NCI-H524 treated with DMSO at 0.1 percent for 48 hours (cell line): ENCODE measurements at regions not wholly inside any gene's neighbourhood (a gene's known extent, or its start where the extent isn't known, plus 50 kb on each side); places are given as distances from the start of the nearest gene placed in this dataset.

Source experiments
- DNase-seq: peaks from one replicate; lab custom pipeline; 2025; lab: John Stamatoyannopoulos, UW

GRCh38 chr17:77684803-77685798, 273.4 kb upstream of the TNRC6C start:
- DNase-seq, result peak; percentile 80

DNA sequence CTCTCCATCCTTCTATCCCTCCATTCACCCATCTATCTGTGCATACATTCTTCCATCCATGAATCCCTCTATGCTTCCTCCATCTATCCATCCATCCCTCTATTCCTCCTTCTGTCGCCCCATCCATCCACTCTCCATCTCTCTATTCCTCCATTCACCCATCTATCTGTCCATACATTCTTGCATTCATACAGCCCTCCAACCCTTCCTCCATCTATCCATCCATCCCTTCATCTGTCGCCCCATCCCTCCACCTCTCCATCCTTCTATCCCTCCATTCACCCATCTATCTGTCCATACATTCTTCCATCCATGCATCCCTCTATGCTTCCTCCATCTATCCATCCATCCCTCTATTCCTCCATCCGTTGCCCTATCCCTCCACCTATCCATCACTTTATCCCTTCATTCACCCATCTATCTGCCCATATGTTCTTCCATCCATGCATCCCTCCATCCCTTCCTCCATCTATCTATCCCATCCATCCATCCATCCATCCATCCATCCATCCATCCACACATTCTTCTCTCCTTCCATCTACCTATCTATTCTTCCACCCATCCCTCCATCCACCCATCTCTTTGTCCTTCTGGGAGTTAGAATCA, 272.5 kb upstream of the TNRC6C start:
- DNase-seq, result no peak

- no peak for DNase-seq
These were observed 271.6 kb upstream of the TNRC6C start for GRCh38 chr17:77686903-77687302.

DNA sequence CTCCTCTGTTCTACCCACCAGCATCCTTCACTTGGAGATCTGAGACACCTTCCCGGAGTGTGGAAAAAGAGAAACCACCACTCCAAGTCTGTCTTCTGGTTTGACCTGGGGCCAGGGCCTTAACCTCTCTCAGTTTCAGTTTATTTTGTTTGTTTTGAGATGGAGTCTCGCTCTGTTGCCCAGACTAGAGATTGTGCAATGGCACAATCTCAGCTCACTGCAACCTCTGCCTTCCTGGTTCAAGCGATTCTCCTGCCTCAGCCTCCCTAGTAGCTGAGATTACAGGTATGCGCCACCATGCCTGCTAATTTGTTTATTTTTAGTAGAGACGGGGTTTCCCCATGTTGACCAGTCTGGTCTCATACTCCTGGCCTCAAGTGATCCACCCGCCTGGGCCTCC, 271.1 kb upstream of the TNRC6C start:
- no peak for DNase-seq

- DNase-seq, result no peak
These were observed 270.6 kb upstream of the TNRC6C start for GRCh38 chr17:77687921-77688320.

DNA sequence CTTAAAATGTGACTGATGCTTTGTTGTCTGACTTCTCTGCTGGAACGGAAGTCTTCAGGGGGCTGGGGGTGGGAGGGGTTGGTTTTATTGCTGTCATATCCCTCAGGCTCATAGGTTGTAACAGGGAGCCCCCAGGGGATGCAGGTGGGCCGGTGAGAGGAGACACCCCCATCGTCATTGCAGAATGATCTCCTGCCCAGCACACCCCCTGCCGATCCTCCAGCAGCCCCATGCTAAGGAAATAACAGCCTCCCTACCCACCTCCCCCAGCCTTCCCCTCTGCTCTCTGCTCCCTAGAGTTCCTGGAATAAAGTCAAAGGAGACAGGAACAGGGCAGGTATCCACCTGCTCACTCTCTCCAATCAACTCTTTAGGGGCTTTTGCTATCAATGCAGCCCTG, 270.1 kb upstream of the TNRC6C start:
- DNase-seq, result no peak

DNA sequence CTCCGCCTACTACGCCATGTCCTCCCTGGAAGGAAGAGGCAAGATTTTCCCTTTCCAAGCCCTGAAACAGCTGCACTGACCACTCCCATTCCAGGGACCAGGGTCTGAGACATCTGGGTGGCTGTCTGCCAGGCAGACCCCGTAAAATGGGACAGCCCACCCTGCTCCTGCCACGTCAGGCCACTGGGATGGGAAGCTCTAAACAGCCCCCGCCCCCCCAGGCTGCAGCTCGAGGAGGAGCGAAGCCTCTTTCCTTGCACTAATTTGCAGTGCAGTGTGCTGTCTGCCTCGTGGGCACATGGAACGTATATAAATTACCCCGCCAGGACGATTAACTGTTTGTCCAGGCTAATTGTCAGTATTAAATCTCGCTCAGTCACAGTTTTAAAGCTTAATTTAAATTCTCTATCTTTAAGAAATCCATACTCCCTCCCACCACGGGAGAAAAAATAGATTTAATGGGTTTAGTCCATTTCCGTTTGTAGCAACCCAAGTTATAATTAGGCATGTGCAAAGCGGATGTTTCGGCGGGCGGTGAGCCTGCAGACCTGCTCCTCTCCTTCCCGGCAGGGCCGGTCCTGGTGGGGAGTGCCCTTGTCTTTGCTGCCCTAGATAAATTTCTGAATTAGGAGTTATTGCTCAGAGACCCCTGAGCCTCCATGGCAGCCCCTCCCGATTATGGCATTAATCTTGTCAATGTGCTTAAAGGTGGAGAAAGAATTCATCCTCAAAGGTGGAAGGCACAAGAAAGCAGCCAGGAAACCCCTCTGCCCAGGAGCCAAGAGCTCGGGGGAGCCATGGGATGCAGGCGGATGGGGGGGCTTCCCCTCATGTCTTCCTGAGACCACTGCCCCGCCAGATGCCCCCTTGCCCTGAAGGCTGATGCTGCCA, 268.0 kb upstream of the TNRC6C start:
- DNase-seq, result no peak

- no peak for DNase-seq
These were observed 267.1 kb upstream of the TNRC6C start for GRCh38 chr17:77691216-77692085.

GRCh38 chr17:77692571-77693161, 265.8 kb upstream of the TNRC6C start:
- no peak for DNase-seq

- no peak for DNase-seq
These were observed 265.2 kb upstream of the TNRC6C start for GRCh38 chr17:77693301-77693700.

- no peak for DNase-seq
These were observed 264.7 kb upstream of the TNRC6C start for GRCh38 chr17:77693776-77694175.

DNA sequence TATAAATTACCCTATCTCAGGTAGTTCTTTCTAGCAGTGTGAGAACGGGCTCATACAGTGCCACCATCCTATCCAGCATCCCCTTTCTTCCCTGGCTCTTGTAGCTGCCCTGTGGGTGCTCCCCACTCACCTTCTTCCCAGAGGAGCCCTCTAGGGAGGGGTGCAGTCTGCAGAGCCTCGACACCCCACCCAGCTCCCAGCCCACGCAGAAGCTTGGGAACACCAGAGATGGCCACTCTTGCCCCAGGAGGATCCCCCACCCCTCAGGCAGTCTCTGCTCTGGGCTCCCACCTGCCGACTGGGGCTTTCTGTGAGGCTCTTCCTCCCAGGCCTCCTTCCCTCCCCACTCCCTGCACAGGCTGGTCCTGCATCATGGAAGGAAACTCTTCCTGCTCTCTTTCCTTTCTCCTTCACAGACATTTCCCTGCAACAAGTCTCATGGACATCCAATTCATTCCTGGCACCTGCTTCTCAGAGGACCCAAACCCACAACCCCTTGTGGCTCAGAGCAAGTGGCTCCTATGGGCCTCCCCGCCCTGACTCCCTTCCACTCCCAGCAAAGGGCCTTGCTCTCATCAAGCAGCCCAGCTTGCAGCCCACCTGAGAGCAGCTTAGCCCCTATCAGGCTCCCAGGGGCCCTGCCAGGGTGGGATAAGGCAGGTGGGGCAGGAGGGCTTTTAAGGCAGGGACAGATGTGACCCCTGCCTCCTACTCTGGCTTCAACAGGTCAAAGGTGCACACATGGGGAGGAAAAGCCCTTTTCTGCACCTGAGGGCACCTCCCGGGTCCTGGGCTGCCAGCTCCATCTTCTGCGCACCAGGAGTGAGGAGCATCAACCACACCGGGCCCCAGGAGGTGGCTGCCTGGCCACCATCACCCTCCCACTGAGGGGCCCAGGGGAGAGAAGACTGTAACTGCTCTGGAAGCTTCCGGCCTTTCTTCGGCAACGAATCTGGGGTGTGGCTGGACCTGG, 263.8 kb upstream of the TNRC6C start:
- no peak for DNase-seq

- DNase-seq, result no peak
These were observed 263.1 kb upstream of the TNRC6C start for GRCh38 chr17:77695386-77695785.

GRCh38 chr17:77696151-77696720, 262.3 kb upstream of the TNRC6C start:
- no peak for DNase-seq

DNA sequence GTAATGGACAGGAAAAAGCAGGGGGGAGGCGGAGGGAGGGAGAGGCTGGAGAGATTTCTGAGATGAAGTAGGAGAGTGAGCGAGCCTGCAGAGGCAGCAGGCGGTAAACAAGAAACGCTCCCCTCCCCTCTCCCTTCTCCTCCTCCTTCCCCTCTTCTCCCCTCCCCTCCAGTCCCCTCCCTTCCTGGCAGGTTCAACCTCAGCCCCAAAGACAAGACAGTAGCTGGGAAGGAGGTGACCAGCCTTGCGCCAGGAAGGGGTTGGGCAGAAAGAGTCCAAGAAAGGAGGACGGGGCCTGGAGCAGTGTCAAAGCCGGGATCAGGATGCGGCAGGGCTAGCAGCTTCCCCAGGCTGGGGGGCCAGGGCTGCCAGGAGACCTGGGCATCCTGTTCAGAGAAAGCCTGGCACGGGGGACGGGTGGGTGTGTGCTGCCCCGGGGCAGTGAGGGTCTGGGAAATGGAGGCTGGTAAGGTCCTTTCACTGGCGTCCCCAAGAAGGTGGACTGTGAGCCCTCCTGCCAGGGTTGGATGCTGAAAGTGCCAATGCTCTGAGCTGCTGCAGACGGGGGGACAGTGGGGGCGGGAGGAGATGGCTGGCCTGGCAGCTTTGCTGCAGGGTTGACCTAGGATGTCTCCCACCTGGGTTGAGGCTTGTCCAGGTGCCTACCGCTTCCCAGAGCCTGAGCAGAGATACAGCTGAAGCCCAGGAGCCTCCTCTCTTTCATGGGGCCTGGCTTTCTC, 261.6 kb upstream of the TNRC6C start:
- no peak for DNase-seq

GRCh38 chr17:77697480-77698400, 260.8 kb upstream of the TNRC6C start:
- DNase-seq, result no peak

GRCh38 chr17:77698903-77699623, 259.4 kb upstream of the TNRC6C start:
- DNase-seq, result no peak
